Ovary (tissue), 3 donors: ENCODE measurements at regions not wholly inside any gene's neighbourhood (a gene's known extent, or its start where the extent isn't known, plus 50 kb on each side); places are given as distances from the start of the nearest gene placed in this dataset.

ENCODE experiments used
- POLR2A ChIP-seq: fragments of 450-650 bp; IDR thresholded peaks from one replicate; pipeline ENCODE4 v1.6.1; 2017; ENCODE audit warnings: antibody characterized with exemption, mild to moderate bottlenecking, moderate library complexity
- TF ChIP-seq, protein P1 (sequence below), 3 donors: fragments of 450-650 bp in 2 of 3; fragments of 200-600 bp in 1 of 3; IDR thresholded peaks; one replicate each; pipeline versions ENCODE4 v1.5.1 to v1.8.0; 2016 to 2022; ENCODE audit warnings: antibody characterized with exemption in 3 of 3, mild to moderate bottlenecking in 1 of 3
- donor health status: DM: no; HTN: no; CAD: no.

DNA sequence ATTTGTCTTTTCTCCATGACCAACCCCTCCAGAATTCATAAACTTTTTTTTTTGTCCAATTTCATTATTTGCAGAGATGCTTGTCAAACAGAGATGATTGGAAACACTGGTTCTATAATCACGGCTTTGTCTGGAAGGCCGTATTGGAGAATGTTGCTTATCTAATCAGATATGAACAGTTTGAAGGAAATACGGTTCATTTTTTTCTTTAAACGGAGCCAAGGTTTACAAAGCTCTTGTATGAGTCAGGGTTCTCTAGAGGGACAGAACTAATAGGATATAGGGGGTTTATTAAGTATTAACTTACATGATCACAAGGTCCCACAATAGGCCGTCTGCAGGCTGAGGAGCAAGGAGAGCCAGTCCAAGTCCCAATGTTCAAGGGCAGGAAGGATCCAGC lies 1415.8 kb downstream of the C4orf33 start:
- TF ChIP-seq, protein P1, sequence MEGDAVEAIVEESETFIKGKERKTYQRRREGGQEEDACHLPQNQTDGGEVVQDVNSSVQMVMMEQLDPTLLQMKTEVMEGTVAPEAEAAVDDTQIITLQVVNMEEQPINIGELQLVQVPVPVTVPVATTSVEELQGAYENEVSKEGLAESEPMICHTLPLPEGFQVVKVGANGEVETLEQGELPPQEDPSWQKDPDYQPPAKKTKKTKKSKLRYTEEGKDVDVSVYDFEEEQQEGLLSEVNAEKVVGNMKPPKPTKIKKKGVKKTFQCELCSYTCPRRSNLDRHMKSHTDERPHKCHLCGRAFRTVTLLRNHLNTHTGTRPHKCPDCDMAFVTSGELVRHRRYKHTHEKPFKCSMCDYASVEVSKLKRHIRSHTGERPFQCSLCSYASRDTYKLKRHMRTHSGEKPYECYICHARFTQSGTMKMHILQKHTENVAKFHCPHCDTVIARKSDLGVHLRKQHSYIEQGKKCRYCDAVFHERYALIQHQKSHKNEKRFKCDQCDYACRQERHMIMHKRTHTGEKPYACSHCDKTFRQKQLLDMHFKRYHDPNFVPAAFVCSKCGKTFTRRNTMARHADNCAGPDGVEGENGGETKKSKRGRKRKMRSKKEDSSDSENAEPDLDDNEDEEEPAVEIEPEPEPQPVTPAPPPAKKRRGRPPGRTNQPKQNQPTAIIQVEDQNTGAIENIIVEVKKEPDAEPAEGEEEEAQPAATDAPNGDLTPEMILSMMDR (IDR thresholded peaks at IDR 0.05): no peak
- TF ChIP-seq POLR2A: no peak
